ENCODE measurements at regions not wholly inside any gene's neighbourhood (a gene's known extent, or its start where the extent isn't known, plus 50 kb on each side); places are given as distances from the start of the nearest gene placed in this dataset.
A peak's percentile ranks its signal among the peaks of the same experiment; 100 is the strongest.
"Not testable (repeated sequence)": the region's sequence is repeated elsewhere in the genome, so short reads cannot be mapped to it uniquely, and the experiment has no call there.

DNA sequence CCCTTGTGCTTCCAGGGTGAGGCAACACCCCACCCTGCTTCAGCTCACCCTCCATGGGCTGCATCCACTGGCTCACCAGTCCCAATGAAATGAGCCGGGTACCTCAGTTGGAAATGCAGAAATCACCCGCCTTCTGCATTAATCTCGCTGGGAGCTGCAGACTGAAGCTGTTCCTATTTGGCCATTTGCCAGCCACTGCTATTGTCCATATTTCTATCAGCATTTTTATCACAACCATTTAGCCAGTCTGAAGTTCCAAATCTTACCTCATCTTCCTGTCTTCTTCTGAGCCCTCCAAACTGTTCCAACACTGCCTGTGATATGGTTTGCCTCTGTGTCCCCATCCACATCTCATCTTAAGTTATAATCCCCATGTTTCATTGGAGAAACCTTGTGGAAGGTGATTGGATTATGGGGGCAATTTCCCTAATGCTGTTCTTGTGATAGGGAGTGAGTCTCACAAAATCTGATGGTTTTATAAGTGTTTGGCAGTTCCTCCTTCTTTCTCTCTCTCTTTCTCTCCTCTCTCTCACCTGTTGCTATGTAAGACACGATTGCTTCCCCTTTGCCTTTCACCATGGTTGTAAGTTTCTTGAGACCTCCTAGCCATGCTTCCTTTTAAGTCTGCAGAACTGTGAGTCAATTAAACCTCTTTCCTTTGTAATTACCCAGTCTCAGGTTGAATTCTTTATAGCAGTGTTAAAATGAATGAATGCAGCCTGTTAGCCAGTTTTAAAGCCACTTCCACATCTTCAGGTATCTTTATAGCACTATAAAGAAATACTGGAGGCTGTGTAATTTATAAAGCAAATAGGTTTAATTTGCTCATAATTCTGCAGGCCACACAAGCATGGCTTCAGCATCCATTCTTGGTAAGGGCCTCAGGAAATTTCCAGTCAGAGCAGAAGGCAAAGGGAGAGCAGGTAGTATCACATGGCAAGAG is 203.5 kb downstream of the FCRL5 start:
- Histone ChIP-seq H3K27me3 (ENCODE audit: low read depth, low read length) (peaks cover 12% of the 10 kb centered on the region), H3K4me2 (ENCODE audit: low read length) (no peak overlapping the region), H3K4me3 (ENCODE audit: low read length) (no peak overlapping the region), H3K9ac (ENCODE audit: low read length) (no peak overlapping the region), H2AFZ (ENCODE audit: low read depth, low read length) (no peak overlapping the region), H3K9me3 (ENCODE audit: insufficient read depth, low read length) (no peaks in the 10 kb centered on the region), H3K36me3 (replicated peaks; ENCODE audit: low read depth, low read length) (no peaks in the 10 kb centered on the region), H3K4me1 (ENCODE audit: low read length) (peaks cover 10% of the 10 kb centered on the region), H4K20me1 (ENCODE audit: insufficient read depth, low read length) (no peaks in the 10 kb centered on the region), H3K79me2 (ENCODE audit: low read length) (no peaks in the 10 kb centered on the region), H3K27ac (ENCODE audit: low read length) (no peak overlapping the region)
- TF ChIP-seq, protein P1, sequence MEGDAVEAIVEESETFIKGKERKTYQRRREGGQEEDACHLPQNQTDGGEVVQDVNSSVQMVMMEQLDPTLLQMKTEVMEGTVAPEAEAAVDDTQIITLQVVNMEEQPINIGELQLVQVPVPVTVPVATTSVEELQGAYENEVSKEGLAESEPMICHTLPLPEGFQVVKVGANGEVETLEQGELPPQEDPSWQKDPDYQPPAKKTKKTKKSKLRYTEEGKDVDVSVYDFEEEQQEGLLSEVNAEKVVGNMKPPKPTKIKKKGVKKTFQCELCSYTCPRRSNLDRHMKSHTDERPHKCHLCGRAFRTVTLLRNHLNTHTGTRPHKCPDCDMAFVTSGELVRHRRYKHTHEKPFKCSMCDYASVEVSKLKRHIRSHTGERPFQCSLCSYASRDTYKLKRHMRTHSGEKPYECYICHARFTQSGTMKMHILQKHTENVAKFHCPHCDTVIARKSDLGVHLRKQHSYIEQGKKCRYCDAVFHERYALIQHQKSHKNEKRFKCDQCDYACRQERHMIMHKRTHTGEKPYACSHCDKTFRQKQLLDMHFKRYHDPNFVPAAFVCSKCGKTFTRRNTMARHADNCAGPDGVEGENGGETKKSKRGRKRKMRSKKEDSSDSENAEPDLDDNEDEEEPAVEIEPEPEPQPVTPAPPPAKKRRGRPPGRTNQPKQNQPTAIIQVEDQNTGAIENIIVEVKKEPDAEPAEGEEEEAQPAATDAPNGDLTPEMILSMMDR (IDR thresholded peaks at IDR 0.05; ENCODE audit: low read depth, low read length): no peak
- TF ChIP-seq EZH2phosphoT487 (IDR thresholded peaks at IDR 0.05; ENCODE audit: low read depth): no peak

DNA sequence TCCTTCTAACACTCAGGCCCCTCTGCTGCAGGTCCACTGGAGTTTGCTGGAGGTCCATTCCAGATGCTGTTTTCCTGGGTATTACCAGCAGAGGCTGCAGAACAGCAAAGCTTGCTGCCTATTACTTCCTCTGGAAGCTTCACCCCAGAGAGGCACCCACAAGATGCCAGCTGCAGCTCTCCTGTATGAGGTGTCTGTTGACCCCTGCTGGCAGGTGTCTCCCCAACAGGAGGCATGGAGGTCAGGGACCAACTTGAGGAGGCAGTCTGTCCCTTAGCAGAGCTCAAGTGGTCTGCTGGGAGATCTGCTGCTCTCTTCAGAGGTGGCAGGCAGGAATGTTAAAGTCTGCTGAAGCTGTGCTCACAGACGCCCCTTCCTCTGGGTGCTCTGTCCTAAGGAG is 204.8 kb downstream of the FCRL5 start:
- Histone ChIP-seq H4K20me1 (ENCODE audit: insufficient read depth, low read length) (no peaks in the 10 kb centered on the region), H3K9me3 (ENCODE audit: insufficient read depth, low read length) (no peaks in the 10 kb centered on the region), H3K4me1 (ENCODE audit: low read length) (no peaks in the 10 kb centered on the region), H3K9ac (ENCODE audit: low read length) (no peak overlapping the region), H2AFZ (ENCODE audit: low read depth, low read length) (no peak overlapping the region), H3K4me3 (ENCODE audit: low read length) (no peak overlapping the region), H3K36me3 (replicated peaks; ENCODE audit: low read depth, low read length) (no peaks in the 10 kb centered on the region), H3K27me3 (ENCODE audit: low read depth, low read length) (peaks cover 12% of the 10 kb centered on the region), H3K79me2 (ENCODE audit: low read length) (no peaks in the 10 kb centered on the region), H3K27ac (ENCODE audit: low read length) (no peak overlapping the region), H3K4me2 (ENCODE audit: low read length) (no peak overlapping the region)
- no peak for TF ChIP-seq EZH2phosphoT487 (IDR thresholded peaks at IDR 0.05; ENCODE audit: low read depth)
- TF ChIP-seq, protein P1 (IDR thresholded peaks at IDR 0.05; ENCODE audit: low read depth, low read length): peak; percentile 28; the same call in 1 of the 2 replicates

DNA sequence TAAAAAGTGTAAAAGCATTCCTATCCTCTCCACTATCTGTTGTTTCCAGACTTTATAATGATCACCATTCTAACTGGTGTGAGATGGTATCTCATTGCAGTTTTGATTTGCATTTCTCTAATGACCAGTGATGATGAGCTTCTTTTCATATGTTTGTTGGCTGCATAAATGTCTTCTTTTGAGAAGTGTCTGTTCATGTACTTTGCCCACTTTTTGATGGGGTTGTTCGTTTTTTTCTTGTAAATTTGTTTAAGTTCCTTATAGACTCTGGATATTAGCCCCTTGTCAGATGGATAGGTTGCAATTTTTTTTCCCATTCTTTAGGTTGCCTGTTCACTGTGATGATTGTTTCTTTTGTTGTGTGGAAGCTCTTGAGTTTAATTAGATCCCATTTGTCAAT is 199.6 kb upstream of the ETV3 start:
- H3K4me2 ChIP-seq (ENCODE audit: low read length); H3K36me3 ChIP-seq (replicated peaks; ENCODE audit: low read depth, low read length); H3K27me3 ChIP-seq (ENCODE audit: low read depth, low read length); H3K4me1 ChIP-seq (ENCODE audit: low read length); H3K79me2 ChIP-seq (ENCODE audit: low read length); H3K4me3 ChIP-seq (ENCODE audit: low read length); H3K27ac ChIP-seq (ENCODE audit: low read length); H2AFZ ChIP-seq (ENCODE audit: low read depth, low read length); H3K9ac ChIP-seq (ENCODE audit: low read length); H4K20me1 ChIP-seq (ENCODE audit: insufficient read depth, low read length); H3K9me3 ChIP-seq (ENCODE audit: insufficient read depth, low read length): not testable (repeated sequence)

DNA sequence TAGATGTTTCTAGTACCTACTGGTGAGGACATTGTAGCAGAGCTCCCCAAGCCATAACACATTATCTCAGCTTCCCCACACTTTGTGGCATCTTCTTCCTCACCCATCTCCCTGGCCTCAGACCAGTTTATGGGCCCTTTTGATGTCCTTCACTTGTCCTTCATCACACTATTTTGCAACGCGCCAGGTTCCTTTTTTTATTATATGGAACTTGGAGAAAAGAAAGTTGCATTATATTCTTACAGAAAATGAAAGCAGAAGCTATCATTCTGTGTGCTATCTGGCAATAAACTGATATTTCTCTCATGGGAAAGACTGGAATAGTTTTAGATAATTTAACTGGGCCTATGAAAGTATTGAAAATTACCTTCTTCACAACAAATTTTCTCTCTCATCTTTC is 196.9 kb upstream of the ETV3 start:
- H3K9me3 ChIP-seq (ENCODE audit: insufficient read depth, low read length): no peaks in the 10 kb centered on the region; the same call in 1 of the 2 replicates

More for the DNA sequence above, 196.9 kb upstream of the ETV3 start:
- Histone ChIP-seq H3K4me1 (ENCODE audit: low read length) (no peaks in the 10 kb centered on the region), H4K20me1 (ENCODE audit: insufficient read depth, low read length) (no peaks in the 10 kb centered on the region), H2AFZ (ENCODE audit: low read depth, low read length) (no peak overlapping the region), H3K9ac (ENCODE audit: low read length) (no peak overlapping the region), H3K4me3 (ENCODE audit: low read length) (no peak overlapping the region), H3K27me3 (ENCODE audit: low read depth, low read length) (peaks cover 9% of the 10 kb centered on the region; the same call in 1 of the 2 replicates), H3K36me3 (replicated peaks; ENCODE audit: low read depth, low read length) (no peaks in the 10 kb centered on the region), H3K27ac (ENCODE audit: low read length) (no peak overlapping the region), H3K4me2 (ENCODE audit: low read length) (no peak overlapping the region), H3K79me2 (ENCODE audit: low read length) (no peaks in the 10 kb centered on the region)
- TF ChIP-seq, protein P1 (IDR thresholded peaks at IDR 0.05; ENCODE audit: low read depth, low read length): no peak
- TF ChIP-seq EZH2phosphoT487 (IDR thresholded peaks at IDR 0.05; ENCODE audit: low read depth): no peak

All from OCI-LY3 (cell line).